HG02938 (cell line): ENCODE measurements at regions not wholly inside any gene's neighbourhood (a gene's known extent, or its start where the extent isn't known, plus 50 kb on each side); places are given as distances from the start of the nearest gene placed in this dataset.
"Not testable (repeated sequence)": the region's sequence is repeated elsewhere in the genome, so short reads cannot be mapped to it uniquely, and the experiment has no call there.

ENCODE experiments used
- ATAC-seq: cut with Tn5 transposase; IDR thresholded peaks from one replicate; pipeline ENCODE4 v1.9.1; 2021; ENCODE audit warnings: mild to moderate bottlenecking, moderate library complexity; ENCODE audit not compliant: unreplicated experiment

GRCh38 chr18:78423811-78424210, 555.8 kb upstream of the SALL3 start:
- no peak for ATAC-seq

- ATAC-seq: no peak
These were observed 555.1 kb upstream of the SALL3 start for GRCh38 chr18:78424403-78425018.

- ATAC-seq: no peak
These were observed 554.6 kb upstream of the SALL3 start for GRCh38 chr18:78425019-78425412.

GRCh38 chr18:78427081-78427480, 552.5 kb upstream of the SALL3 start:
- ATAC-seq: no peak

- ATAC-seq: no peak
These were observed 550.2 kb upstream of the SALL3 start for GRCh38 chr18:78429127-78430108.

- no peak for ATAC-seq
These were observed 549.4 kb upstream of the SALL3 start for GRCh38 chr18:78430131-78430758.

GRCh38 chr18:78431606-78432005, 548.0 kb upstream of the SALL3 start:
- ATAC-seq: no peak

- ATAC-seq: no peak
These were observed 546.1 kb upstream of the SALL3 start for GRCh38 chr18:78433562-78433961.

- ATAC-seq: no peak
These were observed 543.5 kb upstream of the SALL3 start for GRCh38 chr18:78436110-78436509.

- ATAC-seq: not testable (repeated sequence)
These were observed 541.4 kb upstream of the SALL3 start for GRCh38 chr18:78438235-78438634.

GRCh38 chr18:78445880-78446279, 533.7 kb upstream of the SALL3 start:
- no peak for ATAC-seq

GRCh38 chr18:78447211-78447610, 532.4 kb upstream of the SALL3 start:
- ATAC-seq: no peak

GRCh38 chr18:78448106-78448505, 531.5 kb upstream of the SALL3 start:
- ATAC-seq: no peak

- ATAC-seq: no peak
These were observed 531.0 kb upstream of the SALL3 start for GRCh38 chr18:78448591-78448990.

GRCh38 chr18:78454221-78454620, 525.4 kb upstream of the SALL3 start:
- no peak for ATAC-seq

- no peak for ATAC-seq
These were observed 524.2 kb upstream of the SALL3 start for GRCh38 chr18:78455386-78455785.

- no peak for ATAC-seq
These were observed 522.6 kb upstream of the SALL3 start for GRCh38 chr18:78457011-78457410.

- no peak for ATAC-seq
These were observed 521.9 kb upstream of the SALL3 start for GRCh38 chr18:78457731-78458130.

- no peak for ATAC-seq
These were observed 521.3 kb upstream of the SALL3 start for GRCh38 chr18:78458356-78458755.

- no peak for ATAC-seq
These were observed 520.0 kb upstream of the SALL3 start for GRCh38 chr18:78459668-78460067.

GRCh38 chr18:78460558-78460957, 519.1 kb upstream of the SALL3 start:
- ATAC-seq: no peak

- ATAC-seq: no peak
These were observed 506.1 kb upstream of the SALL3 start for GRCh38 chr18:78473563-78473962.
